GM12892 (cell line): ENCODE measurements at regions not wholly inside any gene's neighbourhood (a gene's known extent, or its start where the extent isn't known, plus 50 kb on each side); places are given as distances from the start of the nearest gene placed in this dataset.

Source experiments
- POLR2A ChIP-seq: IDR thresholded peaks from 2 replicates; pipeline ENCODE4 v1.6.1; 2011; ENCODE audit warnings: low read depth, low read length, control low read depth
- POLR2AphosphoS5 ChIP-seq: IDR thresholded peaks from 2 replicates; pipeline ENCODE4 v1.6.1; 2011; ENCODE audit warnings: low read depth, low read length, control low read depth
- TAF1 ChIP-seq: IDR thresholded peaks from 2 replicates; pipeline ENCODE4 v1.6.1; 2011; ENCODE audit warnings: low read depth, mild to moderate bottlenecking, control low read depth, low read length, borderline replicate concordance

GRCh38 chr14:97248973-97249372 is 451.8 kb downstream of the VRK1 start:
- TF ChIP-seq POLR2AphosphoS5 (no peak), POLR2A (no peak), TAF1 (no peak)
